ENCODE measurements at regions not wholly inside any gene's neighbourhood (a gene's known extent, or its start where the extent isn't known, plus 50 kb on each side); places are given as distances from the start of the nearest gene placed in this dataset.
A peak's percentile ranks its signal among the peaks of the same experiment; 100 is the strongest.

- no peak for ATAC-seq
- intact Hi-C loops (cut with DNase I, micrococcal nuclease) = no loop called here
- DNase-seq = no peak
These were observed 198.8 kb downstream of the IRS1 start for GRCh38 chr2:226600802-226601201.

GRCh38 chr2:226600184-226600583 lies 199.4 kb downstream of the IRS1 start:
- ATAC-seq (no peak), DNase-seq (no peak)
- intact Hi-C loops (cut with DNase I, micrococcal nuclease) = no loop called here

GRCh38 chr2:226589043-226589442 lies 210.6 kb downstream of the IRS1 start:
- DNase-seq (no peak), ATAC-seq (no peak)
- intact Hi-C loops (cut with DNase I, micrococcal nuclease) = no loop called here

- intact Hi-C loops (cut with DNase I, micrococcal nuclease) = no loop called here
- DNase-seq (no peak), ATAC-seq (no peak)
These were observed 214.5 kb downstream of the IRS1 start for GRCh38 chr2:226585130-226585561.

GRCh38 chr2:226584518-226585055 lies 215.0 kb downstream of the IRS1 start:
- intact Hi-C loops (cut with DNase I, micrococcal nuclease) = no loop called here
- ATAC-seq (no peak), DNase-seq (no peak)

- intact Hi-C loops (cut with DNase I, micrococcal nuclease) = no loop called here
- no peak for DNase-seq
- no peak for ATAC-seq
These were observed 215.9 kb downstream of the IRS1 start for GRCh38 chr2:226583715-226584114.

GRCh38 chr2:226581661-226582060 lies 218.0 kb downstream of the IRS1 start:
- intact Hi-C loops (cut with DNase I, micrococcal nuclease) = no loop called here
- ATAC-seq = no peak
- no peak for DNase-seq

GRCh38 chr2:226581004-226581403 lies 218.6 kb downstream of the IRS1 start:
- ATAC-seq (peak; percentile 58), DNase-seq (peak in 1 of 2 donors; percentile 56)
- intact Hi-C loops (cut with DNase I, micrococcal nuclease) = no loop called here

- intact Hi-C loops (cut with DNase I, micrococcal nuclease) = no loop called here
- DNase-seq (no peak), ATAC-seq (no peak)
These were observed 219.2 kb downstream of the IRS1 start for GRCh38 chr2:226580403-226580802.

- DNase-seq (no peak), ATAC-seq (no peak)
- intact Hi-C loops (cut with DNase I, micrococcal nuclease) = no loop called here
These were observed 220.1 kb downstream of the IRS1 start for GRCh38 chr2:226579519-226579918.

GRCh38 chr2:226578879-226579278 lies 220.7 kb downstream of the IRS1 start:
- ATAC-seq (no peak), DNase-seq (no peak)
- intact Hi-C loops (cut with DNase I, micrococcal nuclease) = no loop called here

- no peak for ATAC-seq
- intact Hi-C loops (cut with DNase I, micrococcal nuclease) = no loop called here
These were observed 221.2 kb downstream of the IRS1 start for GRCh38 chr2:226578373-226578772.

GRCh38 chr2:226575928-226576327 lies 223.7 kb downstream of the IRS1 start:
- ATAC-seq (no peak), DNase-seq (no peak)
- intact Hi-C loops (cut with DNase I, micrococcal nuclease) = no loop called here

More at GRCh38 chr2:226578373-226578772, 221.2 kb downstream of the IRS1 start:
- DNase-seq = no peak

- DNase-seq (no peak), ATAC-seq (no peak)
- intact Hi-C loops (cut with DNase I, micrococcal nuclease) = no loop called here
These were observed 226.5 kb downstream of the IRS1 start for GRCh38 chr2:226573158-226573557.

GRCh38 chr2:226564667-226565066 lies 235.0 kb downstream of the IRS1 start:
- DNase-seq (no peak), ATAC-seq (no peak)
- intact Hi-C loops (cut with DNase I, micrococcal nuclease) = no loop called here

- intact Hi-C loops (cut with DNase I, micrococcal nuclease) = no loop called here
- ATAC-seq (no peak), DNase-seq (no peak)
These were observed 237.7 kb downstream of the IRS1 start for GRCh38 chr2:226561962-226562361.

- DNase-seq (no peak), ATAC-seq (no peak)
- intact Hi-C loops (cut with DNase I, micrococcal nuclease) = no loop called here
These were observed 239.3 kb downstream of the IRS1 start for GRCh38 chr2:226560325-226560724.

GRCh38 chr2:226559536-226559935 lies 240.1 kb downstream of the IRS1 start:
- intact Hi-C loops (cut with DNase I, micrococcal nuclease) = no loop called here
- ATAC-seq (no peak), DNase-seq (no peak)

- no peak for ATAC-seq
- intact Hi-C loops (cut with DNase I, micrococcal nuclease) = no loop called here
- no peak for DNase-seq
These were observed 241.2 kb downstream of the IRS1 start for GRCh38 chr2:226558418-226558817.

- no peak for ATAC-seq
These were observed 243.6 kb downstream of the IRS1 start for GRCh38 chr2:226556050-226556449.

GRCh38 chr2:226554701-226555100 lies 244.9 kb downstream of the IRS1 start:
- ATAC-seq (no peak), DNase-seq (no peak)

More at GRCh38 chr2:226556050-226556449, 243.6 kb downstream of the IRS1 start:
- DNase-seq = no peak
- intact Hi-C loops (cut with DNase I, micrococcal nuclease) = no loop called here

More at GRCh38 chr2:226554701-226555100, 244.9 kb downstream of the IRS1 start:
- intact Hi-C loops (cut with DNase I, micrococcal nuclease) = no loop called here

Measured in left colon (tissue), 2 donors.